H1 (cell line): ENCODE measurements at regions not wholly inside any gene's neighbourhood (a gene's known extent, or its start where the extent isn't known, plus 50 kb on each side); places are given as distances from the start of the nearest gene placed in this dataset.

Experiments used
- CTCF ChIA-PET: fragments of 300-600 bp; sonication (Branson Sonifier 250); formaldehyde crosslinking; loops from one replicate; lab custom pipeline; 2021; ENCODE audit not compliant: partially characterized antibody; lab: Charles Lee
- POLR2A ChIA-PET: fragments of 300-600 bp; sonication (Branson Sonifier 250); formaldehyde crosslinking; loops from one replicate; lab custom pipeline; 2021; ENCODE audit warnings: inconsistent platforms; ENCODE audit not compliant: partially characterized antibody; lab: Charles Lee
- DNase-seq, 2 experiments: peaks; one replicate each; pipeline versions ENCODE4 v3.0.0 to v3.0.0-alpha.2; 2010 to 2022; ENCODE audit warnings: low spot score in 2 of 2, low read depth in 1 of 2, mixed read lengths in 1 of 2
- FAIRE-seq: peaks from 2 replicates; lab custom pipeline; 2011; peaks lifted over from hg19 to GRCh38; lab: Jason Lieb, UNC
- H2AFZ ChIP-seq: 2 replicates; pipeline ENCODE4 v1.8.1; 2012; ENCODE audit warnings: low read length, inconsistent platforms
- H2AK5ac ChIP-seq: 2 replicates; pipeline ENCODE4 v1.6.1; 2013; ENCODE audit warnings: low read depth, low read length
- H2BK120ac ChIP-seq: replicated peaks from 2 replicates; pipeline ENCODE3; 2013; ENCODE audit warnings: low read depth, low read length, inconsistent platforms
- H2BK12ac ChIP-seq: 2 replicates; pipeline ENCODE4 v1.6.1; 2013; ENCODE audit warnings: low read depth, low read length
- H2BK15ac ChIP-seq: 2 replicates; pipeline ENCODE4 v1.6.1; 2013; ENCODE audit warnings: low read length
- H2BK20ac ChIP-seq: 2 replicates; pipeline ENCODE4 v1.6.1; 2013; ENCODE audit warnings: low read length
- H2BK5ac ChIP-seq: 2 replicates; pipeline ENCODE4 v1.6.1; 2013; ENCODE audit warnings: low read depth, low read length
- H3K14ac ChIP-seq: 2 replicates; pipeline ENCODE4 v1.6.1; 2013; ENCODE audit warnings: inconsistent platforms; ENCODE audit not compliant: insufficient read length
- H3K18ac ChIP-seq: 2 replicates; pipeline ENCODE4 v1.6.1; 2013; ENCODE audit warnings: low read length; ENCODE audit errors: extremely low read depth
- H3K23ac ChIP-seq: 2 replicates; pipeline ENCODE4 v1.6.1; 2013; ENCODE audit warnings: inconsistent platforms; ENCODE audit not compliant: insufficient read length
- H3K23me2 ChIP-seq: 2 replicates; pipeline ENCODE4 v1.6.1; 2013; ENCODE audit warnings: low read depth, low read length
- H3K27ac ChIP-seq: 2 replicates; pipeline ENCODE4 v1.6.1; 2011; ENCODE audit warnings: low read depth, low read length, inconsistent platforms
- H3K27me3 ChIP-seq, 4 experiments: replicated peaks in 1 of 4; 1 replicate in 1 of 4; 2 replicates in 3 of 4; pipeline versions ENCODE4 v1.6.1 to v1.8.1; 2011 to 2013; ENCODE audit warnings: low read length in 3 of 4, mild to moderate bottlenecking in 3 of 4, inconsistent platforms in 2 of 4, mixed read lengths in 2 of 4, moderate library complexity in 1 of 4; ENCODE audit not compliant: control insufficient read depth in 3 of 4, insufficient read depth in 3 of 4; ENCODE audit errors: extremely low read depth in 1 of 4
- H3K36me3 ChIP-seq, 4 experiments: 2 replicates each; pipeline versions ENCODE4 v1.6.1 to v1.8.1; 2011 to 2013; ENCODE audit warnings: mild to moderate bottlenecking in 4 of 4, low read length in 3 of 4, moderate library complexity in 2 of 4, control low read depth in 1 of 4, inconsistent platforms in 1 of 4; ENCODE audit not compliant: insufficient read depth in 4 of 4, control insufficient read depth in 2 of 4
- H3K4ac ChIP-seq: replicated peaks from 2 replicates; pipeline ENCODE3; 2013; ENCODE audit warnings: low read length, low read depth, mixed read lengths, inconsistent platforms; ENCODE audit not compliant: insufficient read length
- H3K4me1 ChIP-seq, 4 experiments: replicated peaks in 1 of 4; 1 replicate in 1 of 4; 2 replicates in 3 of 4; pipeline versions ENCODE4 v1.6.1 to v1.8.1; 2011 to 2013; ENCODE audit warnings: low read length in 3 of 4, inconsistent platforms in 2 of 4, mixed read lengths in 1 of 4; ENCODE audit not compliant: insufficient read depth in 4 of 4, control insufficient read depth in 3 of 4
- H3K4me2 ChIP-seq, 2 experiments: 2 replicates each; pipeline versions ENCODE4 v1.6.1 to v1.8.1; 2011 to 2013; ENCODE audit warnings: low read depth in 2 of 2, low read length in 2 of 2, control low read depth in 1 of 2, inconsistent platforms in 1 of 2, mild to moderate bottlenecking in 1 of 2; ENCODE audit not compliant: insufficient read depth in 1 of 2
- H3K4me3 ChIP-seq, 4 experiments: fragments of 200-600, 300-600 bp in 1 of 4; sonication (generic), shearing (Covaris generic), sonication (Bioruptor Twin) in 1 of 4; 2 replicates each; pipeline versions ENCODE4 v1.5.1 to v1.8.1; 2011 to 2016; ENCODE audit warnings: low read length in 4 of 4, low read depth in 3 of 4, control low read depth in 2 of 4, inconsistent platforms in 2 of 4, mild to moderate bottlenecking in 2 of 4, mixed read lengths in 1 of 4, moderate library complexity in 1 of 4; ENCODE audit not compliant: insufficient read depth in 2 of 4; ENCODE audit errors: extremely low read depth in 1 of 4
- H3K56ac ChIP-seq: replicated peaks from 2 replicates; pipeline ENCODE3; 2013; ENCODE audit warnings: low read depth, mild to moderate bottlenecking, mixed read lengths, low read length, inconsistent platforms; ENCODE audit not compliant: insufficient read length
- H3K79me1 ChIP-seq: 2 replicates; pipeline ENCODE4 v1.6.1; 2013; ENCODE audit warnings: low read depth, low read length, control low read depth
- H3K79me2 ChIP-seq, 2 experiments: 2 replicates each; pipeline versions ENCODE4 v1.6.1 to v1.8.1; 2012 to 2013; ENCODE audit warnings: low read length in 2 of 2, mild to moderate bottlenecking in 2 of 2, inconsistent platforms in 1 of 2; ENCODE audit not compliant: insufficient read depth in 2 of 2, control insufficient read depth in 1 of 2
- H3K9ac ChIP-seq, 4 experiments: replicated peaks in 1 of 4; 1 replicate in 1 of 4; 2 replicates in 3 of 4; pipeline versions ENCODE4 v1.6.1 to v1.8.1; 2011 to 2013; ENCODE audit warnings: low read depth in 3 of 4, low read length in 3 of 4, control low read depth in 2 of 4, mild to moderate bottlenecking in 2 of 4, moderate library complexity in 2 of 4, inconsistent platforms in 1 of 4; ENCODE audit errors: extremely low read depth in 1 of 4
- H3K9me3 ChIP-seq, 2 experiments: 2 replicates each; pipeline versions ENCODE4 v1.6.1 to v1.8.1; 2012 to 2013; ENCODE audit warnings: mild to moderate bottlenecking in 2 of 2, moderate library complexity in 2 of 2, control low read depth in 1 of 2, inconsistent platforms in 1 of 2, low read depth in 1 of 2, low read length in 1 of 2, mixed read lengths in 1 of 2; ENCODE audit not compliant: insufficient read depth in 2 of 2
- H4K20me1 ChIP-seq, 2 experiments: replicated peaks in 1 of 2; 2 replicates each; pipeline versions ENCODE3 to v1.8.1; 2011 to 2013; ENCODE audit warnings: inconsistent platforms in 2 of 2, low read length in 2 of 2, mild to moderate bottlenecking in 1 of 2; ENCODE audit not compliant: insufficient read depth in 2 of 2, control insufficient read depth in 1 of 2
- H4K5ac ChIP-seq: 2 replicates; pipeline ENCODE4 v1.6.1; 2013; ENCODE audit warnings: low read length, low read depth, mixed read lengths, inconsistent platforms; ENCODE audit not compliant: insufficient read length
- H4K8ac ChIP-seq: 2 replicates; pipeline ENCODE4 v1.8.0; 2013; ENCODE audit warnings: mild to moderate bottlenecking, moderate library complexity, low read length, inconsistent platforms; ENCODE audit not compliant: insufficient read depth; ENCODE audit errors: extremely low read depth
- H4K91ac ChIP-seq: replicated peaks from 2 replicates; pipeline ENCODE3; 2013; ENCODE audit warnings: low read length, mixed read lengths, inconsistent platforms; ENCODE audit not compliant: insufficient read length
- CBX5 ChIP-seq: fragments of 300-800, 300-1000 bp; sonication (generic); IDR thresholded peaks from 2 replicates; pipeline ENCODE4 v1.7.1; 2016; ENCODE audit warnings: antibody characterized with exemption, low read length, low read depth
- MAFK ChIP-seq: IDR thresholded peaks from 2 replicates; pipeline ENCODE4 v1.6.1; 2012; ENCODE audit warnings: low read depth, mild to moderate bottlenecking, improper control_type of control experiment, low read length
- WGBS, 2 experiments: shearing (Covaris generic) in 1 of 2; methylation state at CpG; one replicate each; pipeline versions ENCODE4 v1.1.6 to v1.1.7; 2013 to 2015; ENCODE audit warnings: low lambda C conversion rate in 2 of 2, mixed read lengths in 2 of 2, inconsistent platforms in 1 of 2, low coverage in 1 of 2, missing lambda C conversion rate in 1 of 2; ENCODE audit not compliant: insufficient replicate concordance in 2 of 2, insufficient coverage in 1 of 2, insufficient read length in 1 of 2; ENCODE audit errors: extremely low coverage in 1 of 2, missing lambda C conversion rate in 1 of 2; 5-methylcytosine and 5-hydroxymethylcytosine counted together

GRCh38 chr21:28324690-28325089 lies 668.0 kb downstream of the LTN1 start:
- Histone ChIP-seq H3K27me3 (no peaks in the 10 kb centered on the region), H4K5ac (no peak overlapping the region), H3K79me2 (no peaks in the 10 kb centered on the region), H2BK120ac (no peak overlapping the region), H2AK5ac (no peak overlapping the region), H2BK5ac (peak overlapping the region; percentile 75; the same call in 1 of the 2 replicates), H3K9me3 (peaks cover 4 to 12% of the 10 kb centered on the region in 2 experiments; a peak in 2 of 4 replicates), H4K91ac (no peak overlapping the region), H2BK12ac (no peak overlapping the region), H3K4me3 (0 out of 8 replicates have a peak overlapping the region, but pooled peaks of 1 of the 4 experiments have one; percentile 11), H3K23me2 (no peaks in the 10 kb centered on the region), H2AFZ (no peak overlapping the region), H3K14ac (no peak overlapping the region), H3K18ac (no peak overlapping the region), H3K4me1 (peaks cover 0 to 7% (median 1%) of the 10 kb centered on the region in 4 experiments; a peak in 3 of 7 replicates), H4K20me1 (no peaks in the 10 kb centered on the region), H4K8ac (no peak overlapping the region), H3K4me2 (no peak overlapping the region), H3K23ac (no peak overlapping the region), H3K4ac (no peak overlapping the region), H3K56ac (no peak overlapping the region), H3K79me1 (no peaks in the 10 kb centered on the region), H3K27ac (no peak overlapping the region), H2BK20ac (no peak overlapping the region), H2BK15ac (no peak overlapping the region), H3K36me3 (peaks cover 0 to 4% (median 0%) of the 10 kb centered on the region in 4 experiments; a peak in 1 of 8 replicates)
- 87% methylated on average over 2 of the region's 2 CpGs; no CpG with 5 or more reads in 1 of the 2 experiments for WGBS, 2 experiments
- ChIA-PET POLR2A (no interaction called here), CTCF (interaction anchor here (0.6 to 1.5 kb wide), 2 partner anchors 42 to 1109 kb away, joined by 3 to 5 read pairs; no protein-coding TSS in a partner anchor)
- FAIRE-seq = no peak
- no peak for DNase-seq
- TF ChIP-seq CBX5 = no peak
- TF ChIP-seq MAFK = peak; percentile 62; the same call in 1 of the 2 replicates
- TF ChIP-seq, all 59 proteins: peak for 1
- H3K9ac ChIP-seq = no peak overlapping the region
